K562 (cell line): ENCODE measurements at regions not wholly inside any gene's neighbourhood (a gene's known extent, or its start where the extent isn't known, plus 50 kb on each side); places are given as distances from the start of the nearest gene placed in this dataset.

Experiments used
- ATAC-seq: fragments of 200-7000 bp; cut with Tn5 transposase; 3 replicates; pipeline ENCODE4 v1.9.1; 2020; ENCODE audit warnings: moderate library complexity
- BruUV-seq: library from RNA; stranded (reverse); fragments of 400-500 nt; replicated peaks from 2 replicates; lab custom pipeline; 2021; lab: Mats Ljungman, UMichigan
- CTCF ChIA-PET: fragments of 300-600 bp; formaldehyde crosslinking; extraction: SDS; loops from one replicate; lab custom pipeline; 2021; ENCODE audit warnings: low intra/inter-chr PET ratio; lab: Yijun Ruan, JAX
- POLR2A ChIA-PET: fragments of 300-600, 350-650 bp; sonication (Branson Sonifier 250); formaldehyde crosslinking; extraction: SDS; loops from one replicate; lab custom pipeline; 2021; ENCODE audit warnings: antibody characterized with exemption, inconsistent platforms; lab: Yijun Ruan, JAX
- DNase-seq, 4 experiments: peaks; one replicate each; pipeline versions ENCODE4 v3.0.0 to v3.0.0-alpha.2; 2011 to 2018; ENCODE audit warnings: low spot score in 3 of 4, mixed read lengths in 3 of 4; ENCODE audit errors: extremely low read depth in 1 of 4
- FAIRE-seq: peaks from 2 replicates; lab custom pipeline; 2011; peaks lifted over from hg19 to GRCh38; lab: Jason Lieb, UNC
- H2AFZ ChIP-seq: 2 replicates; pipeline ENCODE4 v1.6.0; 2011; ENCODE audit warnings: low read depth, low read length, control low read depth, inconsistent platforms
- H3K27ac ChIP-seq: fragments of 200-600 bp; 3 replicates; pipeline ENCODE4 v1.8.0; 2011; ENCODE audit warnings: low read depth, mild to moderate bottlenecking, control low read depth, inconsistent platforms, low read length, moderate library complexity, mixed read lengths; ENCODE audit errors: extremely low read depth
- H3K27me3 ChIP-seq, 2 experiments: fragments of 300-600 bp in 1 of 2; 2 replicates in 1 of 2; 3 replicates in 1 of 2; pipeline versions ENCODE4 v1.6.0 to v1.8.0; 2011; ENCODE audit warnings: inconsistent platforms in 2 of 2, low read length in 2 of 2, mild to moderate bottlenecking in 1 of 2, mixed read lengths in 1 of 2, moderate library complexity in 1 of 2; ENCODE audit not compliant: control insufficient read depth in 2 of 2, insufficient read depth in 2 of 2
- H3K36me3 ChIP-seq: fragments of 300-600 bp; 3 replicates; pipeline ENCODE4 v1.8.0; 2011; ENCODE audit warnings: mild to moderate bottlenecking, low read length, inconsistent platforms; ENCODE audit not compliant: control insufficient read depth, insufficient read depth
- H3K4me1 ChIP-seq, 2 experiments: fragments of 200-600 bp in 1 of 2; replicated peaks in 1 of 2; 2 replicates in 1 of 2; 3 replicates in 1 of 2; pipeline versions ENCODE4 v1.5.1 to v1.8.0; 2011; ENCODE audit warnings: inconsistent platforms in 2 of 2, low read length in 2 of 2, mild to moderate bottlenecking in 1 of 2, mixed read lengths in 1 of 2, moderate library complexity in 1 of 2; ENCODE audit not compliant: control insufficient read depth in 2 of 2, insufficient read depth in 2 of 2
- H3K4me2 ChIP-seq: 2 replicates; pipeline ENCODE4 v1.6.1; 2011; ENCODE audit warnings: low read length, control low read depth, inconsistent platforms, mixed read lengths; ENCODE audit not compliant: insufficient read depth
- H3K4me3 ChIP-seq: fragments of 200-600 bp; sonication (generic), shearing (Covaris generic); 2 replicates; pipeline ENCODE4 v1.5.1; 2016; ENCODE audit warnings: control low read depth, inconsistent platforms
- H3K79me2 ChIP-seq: fragments of 200-600 bp; 3 replicates; pipeline ENCODE4 v1.8.0; 2011; ENCODE audit warnings: low read length, inconsistent platforms; ENCODE audit not compliant: control insufficient read depth, insufficient read depth
- H3K9ac ChIP-seq, 2 experiments: 2 replicates each; pipeline versions ENCODE4 v1.6.0 to v1.6.1; 2011; ENCODE audit warnings: low read depth in 2 of 2, low read length in 2 of 2, control low read depth in 1 of 2, inconsistent platforms in 1 of 2, mild to moderate bottlenecking in 1 of 2, mixed read lengths in 1 of 2; ENCODE audit not compliant: insufficient read depth in 1 of 2
- H3K9me1 ChIP-seq: one replicate; pipeline ENCODE4 v1.6.0; 2011; ENCODE audit warnings: inconsistent platforms, mild to moderate bottlenecking, low read length, moderate library complexity; ENCODE audit not compliant: control insufficient read depth, insufficient read depth
- H3K9me3 ChIP-seq: replicated peaks from 2 replicates; pipeline ENCODE4 v1.5.1; 2011; ENCODE audit warnings: low read depth, low read length, inconsistent platforms; ENCODE audit not compliant: control insufficient read depth, insufficient read depth
- H4K20me1 ChIP-seq: replicated peaks from 2 replicates; pipeline ENCODE4 v1.6.1; 2011; ENCODE audit warnings: low read length, inconsistent platforms, mixed read lengths; ENCODE audit not compliant: control insufficient read depth, insufficient read depth
- RNF2 ChIP-seq: sonication (generic); IDR thresholded peaks from 2 replicates; pipeline ENCODE4 v1.6.1; 2016
- TOE1 ChIP-seq, 2 experiments: fragments of 450-650 bp in 1 of 2; sonication (generic) in 1 of 2; formaldehyde crosslinking in 1 of 2; IDR thresholded peaks; 2 replicates each; pipeline versions ENCODE4 v1.7.1 to v1.8.0; 2016 to 2022; ENCODE audit warnings: borderline replicate concordance in 2 of 2, mild to moderate bottlenecking in 2 of 2, antibody characterized with exemption in 1 of 2, inconsistent platforms in 1 of 2, low read depth in 1 of 2, missing genetic modification reagents in 1 of 2, moderate library complexity in 1 of 2
- ZNF408 ChIP-seq: fragments of 250-450 bp; sonication (Bioruptor Pico); IDR thresholded peaks from 2 replicates; pipeline ENCODE4 v1.4.0; 2020; ENCODE audit warnings: low read depth, mild to moderate bottlenecking, moderate library complexity
- WGBS: fragments of 100-300 bp; shearing (Covaris generic); methylation state at CpG from one replicate; pipeline ENCODE4 v1.1.6; 2016; ENCODE audit warnings: low coverage, mixed read lengths; ENCODE audit not compliant: insufficient coverage; ENCODE audit errors: missing lambda C conversion rate; 5-methylcytosine and 5-hydroxymethylcytosine counted together
- in situ Hi-C: fragments of 300-500 bp; cut with MboI; formaldehyde crosslinking; loops from 4 replicates; pipeline ENCODE4 v1.15.0; 2018; ENCODE audit warnings: inconsistent platforms, mixed read lengths
- intact Hi-C: fragments of 100-400 bp; cut with micrococcal nuclease; formaldehyde crosslinking; loops from 2 replicates; pipeline ENCODE4 v1.14.2; 2022

DNA sequence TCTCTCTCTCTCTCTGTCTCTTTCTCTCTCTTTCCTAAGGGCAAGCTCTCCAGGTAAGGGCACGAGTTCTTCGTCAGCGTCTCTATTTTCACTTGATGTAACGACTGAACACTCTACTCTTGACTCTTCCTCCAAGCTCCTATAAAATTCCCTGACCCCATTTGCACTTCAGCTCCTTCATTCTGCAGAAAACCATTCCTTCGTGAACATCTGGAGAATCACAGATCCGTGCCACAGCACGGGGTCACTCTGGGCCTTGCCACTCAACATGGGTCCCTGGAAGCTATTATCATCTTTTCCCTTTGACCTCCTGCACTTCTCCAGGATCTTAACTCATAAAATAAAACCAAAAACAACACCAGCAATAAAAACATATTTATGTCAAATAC lies 112.0 kb upstream of the LNX1 start:
- TF ChIP-seq RNF2 (no peak), TOE1 (IDR thresholded peaks at IDR 0.05; ENCODE audit: borderline replicate concordance) (no peak), TOE1 (CRISPR knock-in tag; IDR thresholded peaks at IDR 0.05; ENCODE audit: borderline replicate concordance, low read depth) (no peak), ZNF408 (no peak)
- no peaks in the 10 kb centered on the region for H3K9me3 ChIP-seq
- no peaks in the 10 kb centered on the region for H3K79me2 ChIP-seq
- ChIA-PET CTCF (no interaction called here), POLR2A (interaction anchor here (0.7 kb wide), 1 partner anchor 252 kb away, joined by 3 read pairs; no protein-coding TSS in a partner anchor)
- WGBS: 3% methylated on average over 7 of the region's 7 CpGs
- no TSS peak for BruUV-seq
- no peak overlapping the region for H3K4me3 ChIP-seq
- no peak overlapping the region; the same call in 1 of the 2 replicates for H3K4me2 ChIP-seq
- no peaks in the 10 kb centered on the region for H3K36me3 ChIP-seq
- no peak overlapping the region for H3K27ac ChIP-seq
- H2AFZ ChIP-seq: no peak overlapping the region; the same call in 1 of the 2 replicates
- H3K4me1 ChIP-seq: no peaks in the 10 kb centered on the region; a peak in 1 of 5 replicates
- intact Hi-C loops (no loop called here), in situ Hi-C loops (no loop called here)
- ATAC-seq (no peak), FAIRE-seq (no peak), DNase-seq (no peak)
- H3K9ac ChIP-seq: no peak overlapping the region
- no peaks in the 10 kb centered on the region for H3K9me1 ChIP-seq
- H3K27me3 ChIP-seq: peaks cover 0 to 12% of the 10 kb centered on the region in 2 experiments; a peak in 2 of 5 replicates
- H4K20me1 ChIP-seq: no peaks in the 10 kb centered on the region
